HG02840 (cell line): ENCODE measurements at regions not wholly inside any gene's neighbourhood (a gene's known extent, or its start where the extent isn't known, plus 50 kb on each side); places are given as distances from the start of the nearest gene placed in this dataset.

Experiments
- ATAC-seq: cut with Tn5 transposase; IDR thresholded peaks from one replicate; pipeline ENCODE4 v1.9.1; 2021; ENCODE audit warnings: mild to moderate bottlenecking, moderate library complexity, moderate number of reproducible peaks; ENCODE audit not compliant: unreplicated experiment, low FRiP score

DNA sequence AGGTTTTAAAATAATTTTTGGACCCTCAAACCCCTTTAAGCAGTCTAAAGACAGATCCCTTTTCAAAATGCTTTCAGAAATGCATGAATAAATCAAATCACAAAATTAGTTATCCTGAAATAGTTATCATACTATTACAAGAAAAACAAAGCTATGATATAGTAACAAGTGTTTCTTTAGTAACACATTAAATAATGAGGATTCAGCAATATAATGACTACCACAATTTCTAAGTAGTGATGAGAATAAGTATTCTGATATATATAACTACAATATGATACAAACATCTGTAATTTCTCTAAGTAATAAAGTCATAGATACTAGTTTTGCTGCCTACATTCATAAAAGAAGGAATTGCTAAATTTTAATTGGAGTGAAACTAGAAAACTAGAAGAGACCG, 53.0 kb upstream of the TMEM168 start:
- ATAC-seq = no peak
